ENCODE measurements at regions not wholly inside any gene's neighbourhood (a gene's known extent, or its start where the extent isn't known, plus 50 kb on each side); places are given as distances from the start of the nearest gene placed in this dataset.
"Not testable (repeated sequence)": the region's sequence is repeated elsewhere in the genome, so short reads cannot be mapped to it uniquely, and the experiment has no call there.

- H3K9me3 Mint-ChIP-seq (ENCODE audit: unreplicated experiment), result no peaks in the 10 kb centered on the region
- peaks cover 10% of the 10 kb centered on the region for H3K4me1 Mint-ChIP-seq (ENCODE audit: unreplicated experiment)
- H3K27ac Mint-ChIP-seq (ENCODE audit: unreplicated experiment), result no peak overlapping the region
- TF ChIP-seq CTCF (IDR thresholded peaks at IDR 0.05; ENCODE audit: unreplicated experiment), result no peak
- no peak for DNase-seq (ENCODE audit: low spot score)
- no peak overlapping the region for H3K4me3 Mint-ChIP-seq (ENCODE audit: unreplicated experiment)
- no peaks in the 10 kb centered on the region for H3K36me3 Mint-ChIP-seq (ENCODE audit: low read depth, unreplicated experiment)
- no peaks in the 10 kb centered on the region for H3K27me3 Mint-ChIP-seq (ENCODE audit: unreplicated experiment)
Observed at GRCh38 chr7:142523821-142524460, 225.3 kb upstream of the PRSS1 start.

- H3K4me1 Mint-ChIP-seq (ENCODE audit: unreplicated experiment), result peaks cover 5% of the 10 kb centered on the region
- no peaks in the 10 kb centered on the region for H3K9me3 Mint-ChIP-seq (ENCODE audit: unreplicated experiment)
- H3K27me3 Mint-ChIP-seq (ENCODE audit: unreplicated experiment), result peaks cover 2% of the 10 kb centered on the region
- no peak overlapping the region for H3K27ac Mint-ChIP-seq (ENCODE audit: unreplicated experiment)
- DNase-seq (ENCODE audit: low spot score), result no peak
- no peak for TF ChIP-seq CTCF (IDR thresholded peaks at IDR 0.05; ENCODE audit: unreplicated experiment)
- H3K36me3 Mint-ChIP-seq (ENCODE audit: low read depth, unreplicated experiment), result no peaks in the 10 kb centered on the region
- H3K4me3 Mint-ChIP-seq (ENCODE audit: unreplicated experiment), result no peak overlapping the region
Observed at GRCh38 chr7:142522735-142523134, 226.5 kb upstream of the PRSS1 start.

GRCh38 chr7:142520885-142521284 is 228.4 kb upstream of the PRSS1 start:
- not testable (repeated sequence) for H3K4me1 Mint-ChIP-seq (ENCODE audit: unreplicated experiment); H3K36me3 Mint-ChIP-seq (ENCODE audit: low read depth, unreplicated experiment); H3K9me3 Mint-ChIP-seq (ENCODE audit: unreplicated experiment); H3K4me3 Mint-ChIP-seq (ENCODE audit: unreplicated experiment); H3K27ac Mint-ChIP-seq (ENCODE audit: unreplicated experiment); H3K27me3 Mint-ChIP-seq (ENCODE audit: unreplicated experiment); DNase-seq (ENCODE audit: low spot score)
- peak; percentile 21 for TF ChIP-seq CTCF (IDR thresholded peaks at IDR 0.05; ENCODE audit: unreplicated experiment)

GRCh38 chr7:142520455-142520854 is 228.8 kb upstream of the PRSS1 start:
- not testable (repeated sequence) for H3K27ac Mint-ChIP-seq (ENCODE audit: unreplicated experiment); DNase-seq (ENCODE audit: low spot score); H3K36me3 Mint-ChIP-seq (ENCODE audit: low read depth, unreplicated experiment); H3K4me3 Mint-ChIP-seq (ENCODE audit: unreplicated experiment); H3K27me3 Mint-ChIP-seq (ENCODE audit: unreplicated experiment); H3K9me3 Mint-ChIP-seq (ENCODE audit: unreplicated experiment); H3K4me1 Mint-ChIP-seq (ENCODE audit: unreplicated experiment)

GRCh38 chr7:142519079-142520078 is 229.9 kb upstream of the PRSS1 start:
- H3K4me1 Mint-ChIP-seq (ENCODE audit: unreplicated experiment), result peaks cover 5% of the 10 kb centered on the region
- DNase-seq (ENCODE audit: low spot score), result no peak
- TF ChIP-seq CTCF (IDR thresholded peaks at IDR 0.05; ENCODE audit: unreplicated experiment), result no peak
- no peaks in the 10 kb centered on the region for H3K36me3 Mint-ChIP-seq (ENCODE audit: low read depth, unreplicated experiment)
- no peak overlapping the region for H3K27ac Mint-ChIP-seq (ENCODE audit: unreplicated experiment)
- no peaks in the 10 kb centered on the region for H3K9me3 Mint-ChIP-seq (ENCODE audit: unreplicated experiment)
- no peak overlapping the region for H3K4me3 Mint-ChIP-seq (ENCODE audit: unreplicated experiment)
- H3K27me3 Mint-ChIP-seq (ENCODE audit: unreplicated experiment), result peaks cover 2% of the 10 kb centered on the region

Measured in endothelial cell (in vitro differentiated cells).